Esophagus squamous epithelium (tissue), 5 donors: ENCODE measurements at regions not wholly inside any gene's neighbourhood (a gene's known extent, or its start where the extent isn't known, plus 50 kb on each side); places are given as distances from the start of the nearest gene placed in this dataset.

Experiments
- DNase-seq: peaks from one replicate; lab custom pipeline; 2025; lab: John Stamatoyannopoulos, UW
- H3K27ac ChIP-seq, 4 donors: fragments of 200-600 bp; sonication (generic); one replicate each; pipeline ENCODE4 v1.5.1; 2016 to 2019; ENCODE audit warnings: mild to moderate bottlenecking in 1 of 4
- H3K27me3 ChIP-seq, 4 donors: fragments of 200-600 bp; sonication (generic); 1 replicate in 3 of 4; 2 replicates in 1 of 4; pipeline versions ENCODE4 v1.5.1 to v1.6.0; 2017 to 2021; ENCODE audit warnings: antibody characterized with exemption in 1 of 4
- H3K36me3 ChIP-seq, 3 donors: fragments of 200-600 bp; sonication (generic); one replicate each; pipeline ENCODE4 v1.5.1; 2016 to 2019
- H3K4me1 ChIP-seq, 3 donors: fragments of 200-600 bp; sonication (generic); one replicate each; pipeline ENCODE4 v1.5.1; 2017 to 2019
- H3K4me3 ChIP-seq, 4 donors: fragments of 200-600 bp; sonication (generic); 1 replicate in 3 of 4; 2 replicates in 1 of 4; pipeline ENCODE4 v1.5.1; 2016 to 2019; ENCODE audit warnings: mild to moderate bottlenecking in 2 of 4, moderate library complexity in 1 of 4
- H3K9me3 ChIP-seq, 3 donors: fragments of 200-600 bp; sonication (generic); one replicate each; pipeline ENCODE4 v1.5.1; 2016 to 2019
- POLR2A ChIP-seq, 4 donors: fragments of 450-650 bp; IDR thresholded peaks; one replicate each; pipeline ENCODE4 v1.6.1; 2017; ENCODE audit warnings: antibody characterized with exemption in 4 of 4, mild to moderate bottlenecking in 4 of 4, moderate library complexity in 3 of 4
- WGBS, 2 donors: methylation state at CpG; one replicate each; pipeline ENCODE4 v1.1.5; 2018; 5-methylcytosine and 5-hydroxymethylcytosine counted together
- intact Hi-C: fragments of 100-400 bp; cut with DNase I; formaldehyde crosslinking; loops from one replicate; pipeline ENCODE4 v1.15.0; 2022
- TF ChIP-seq, protein P1 (sequence below), 6 experiments: fragments of 450-650 bp in 4 of 6; fragments of 200-600 bp in 2 of 6; sonication (generic) in 2 of 6; IDR thresholded peaks; one replicate each; pipeline ENCODE4 v1.5.1; 2016 to 2019; ENCODE audit warnings: antibody characterized with exemption in 6 of 6, mild to moderate bottlenecking in 4 of 6, moderate library complexity in 4 of 6
- donor health status: DM: yes; HTN: yes; CAD: no.

DNA sequence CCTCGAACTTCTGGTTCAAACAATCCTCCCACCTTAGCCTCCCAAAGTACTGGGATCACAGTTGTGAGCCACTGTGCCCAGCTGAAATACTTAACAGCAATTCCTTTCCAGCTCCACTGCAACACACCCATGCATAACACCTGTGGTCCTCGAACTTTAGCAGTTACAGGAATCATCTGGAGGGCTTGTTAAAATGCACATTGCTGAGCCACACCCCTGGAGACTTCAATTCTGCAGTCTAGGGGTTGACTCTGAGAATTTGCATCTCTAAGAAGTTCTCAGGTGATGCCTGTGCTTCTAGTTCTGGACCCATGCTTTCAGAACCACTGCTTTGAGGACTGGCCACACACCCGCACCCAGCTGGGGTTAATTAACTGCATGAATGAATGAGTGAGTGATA is 53.1 kb upstream of the UBL3 start:
- intact Hi-C loops, result no loop called here
- 74 to 85% methylated on average over 3 of the region's 3 CpGs for WGBS, 2 donors
- DNase-seq, result no peak

DNA sequence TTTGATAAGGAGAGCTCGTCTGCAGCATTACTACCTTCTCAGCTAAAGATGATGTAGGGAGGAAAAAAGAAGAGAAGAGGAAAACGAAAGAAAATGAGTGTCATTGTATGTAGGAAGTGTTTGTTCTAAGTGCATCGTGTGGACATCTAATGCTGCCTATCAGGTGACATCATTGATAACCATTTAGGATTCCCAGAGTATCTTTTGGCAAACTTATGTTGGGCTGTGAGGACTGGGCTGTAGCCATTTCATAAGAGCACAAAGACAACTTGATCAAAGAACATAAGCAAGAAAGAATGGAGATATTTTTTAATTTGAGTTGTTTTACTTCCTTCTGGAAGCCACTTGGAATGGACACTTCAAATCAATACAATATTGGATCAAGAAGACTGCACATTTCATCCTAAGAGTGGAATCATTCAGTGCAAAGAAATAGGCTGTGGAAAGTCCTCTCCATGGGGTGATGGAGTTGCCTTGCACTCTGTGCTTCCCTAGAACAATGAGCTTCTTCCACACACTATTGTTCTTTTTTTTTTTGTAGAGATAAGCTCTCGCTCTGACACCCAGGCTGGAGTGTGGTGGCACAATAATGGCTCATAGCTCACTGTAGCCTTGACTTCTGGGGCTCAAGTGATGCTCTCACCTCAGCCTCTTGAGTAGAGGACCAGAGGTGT is 52.4 kb upstream of the UBL3 start:
- WGBS, 2 donors, result 46% methylated on average over 4 of the region's 4 CpGs

More for the DNA sequence above, 53.1 kb upstream of the UBL3 start:
- Histone ChIP-seq H3K9me3 (no peaks in the 10 kb centered on the region), H3K27me3 (peaks cover 0 to 10% (median 0%) of the 10 kb centered on the region in 4 donors), H3K4me3 (no peak overlapping the region), H3K27ac (no peak overlapping the region), H3K36me3 (no peaks in the 10 kb centered on the region), H3K4me1 (peaks cover 0 to 20% (median 4%) of the 10 kb centered on the region in 3 donors)
- TF ChIP-seq, protein P1, sequence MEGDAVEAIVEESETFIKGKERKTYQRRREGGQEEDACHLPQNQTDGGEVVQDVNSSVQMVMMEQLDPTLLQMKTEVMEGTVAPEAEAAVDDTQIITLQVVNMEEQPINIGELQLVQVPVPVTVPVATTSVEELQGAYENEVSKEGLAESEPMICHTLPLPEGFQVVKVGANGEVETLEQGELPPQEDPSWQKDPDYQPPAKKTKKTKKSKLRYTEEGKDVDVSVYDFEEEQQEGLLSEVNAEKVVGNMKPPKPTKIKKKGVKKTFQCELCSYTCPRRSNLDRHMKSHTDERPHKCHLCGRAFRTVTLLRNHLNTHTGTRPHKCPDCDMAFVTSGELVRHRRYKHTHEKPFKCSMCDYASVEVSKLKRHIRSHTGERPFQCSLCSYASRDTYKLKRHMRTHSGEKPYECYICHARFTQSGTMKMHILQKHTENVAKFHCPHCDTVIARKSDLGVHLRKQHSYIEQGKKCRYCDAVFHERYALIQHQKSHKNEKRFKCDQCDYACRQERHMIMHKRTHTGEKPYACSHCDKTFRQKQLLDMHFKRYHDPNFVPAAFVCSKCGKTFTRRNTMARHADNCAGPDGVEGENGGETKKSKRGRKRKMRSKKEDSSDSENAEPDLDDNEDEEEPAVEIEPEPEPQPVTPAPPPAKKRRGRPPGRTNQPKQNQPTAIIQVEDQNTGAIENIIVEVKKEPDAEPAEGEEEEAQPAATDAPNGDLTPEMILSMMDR (IDR thresholded peaks at IDR 0.05), result no peak
- TF ChIP-seq POLR2A (IDR thresholded peaks at IDR 0.05), result no peak

DNA sequence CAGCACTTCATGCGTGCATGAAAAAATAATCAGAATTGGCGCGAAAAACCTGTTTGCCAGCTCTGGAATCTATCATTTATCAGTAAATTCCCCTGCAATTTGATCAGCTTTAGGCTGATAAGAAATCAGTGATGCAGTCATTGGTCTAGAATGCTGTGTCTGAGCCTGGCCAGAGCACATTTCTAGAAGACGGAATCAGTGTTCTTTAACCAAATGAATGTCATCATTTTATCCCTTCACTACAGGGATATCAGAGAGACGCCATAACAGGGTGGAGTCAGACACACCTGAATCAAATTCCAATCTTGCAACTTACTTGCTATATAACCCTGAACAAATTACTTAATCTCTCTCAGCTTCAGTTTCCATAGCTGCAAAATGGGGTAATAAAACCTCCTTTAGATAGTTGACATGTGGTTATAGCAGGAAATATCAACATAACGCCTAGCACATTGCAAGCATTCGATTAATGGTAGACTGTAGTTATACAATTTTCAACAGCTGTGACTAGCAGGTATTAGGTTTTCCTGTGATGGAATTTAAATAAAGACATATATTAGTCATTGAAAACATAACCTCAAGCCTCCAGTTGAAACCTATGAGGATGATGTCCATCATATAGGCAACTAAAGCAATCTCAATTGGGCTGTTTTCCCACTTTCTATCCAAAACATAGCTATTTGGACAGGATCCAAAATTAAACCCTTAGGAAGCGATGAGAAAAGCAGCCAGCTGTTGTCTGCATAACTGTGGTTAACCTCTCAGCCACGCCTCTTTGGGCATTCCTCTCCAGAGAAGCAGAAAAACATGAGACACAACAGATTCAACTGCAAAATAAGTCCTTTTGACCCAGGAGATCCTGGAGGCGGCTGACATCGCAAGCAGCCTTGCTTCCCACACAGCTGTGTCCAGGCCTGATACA is 51.6 kb upstream of the UBL3 start:
- Histone ChIP-seq H3K9me3 (no peaks in the 10 kb centered on the region), H3K36me3 (no peaks in the 10 kb centered on the region), H3K4me1 (peaks cover 0 to 20% (median 4%) of the 10 kb centered on the region in 3 donors), H3K27ac (no peak overlapping the region), H3K4me3 (no peak overlapping the region), H3K27me3 (peaks cover 0 to 10% (median 0%) of the 10 kb centered on the region in 4 donors)
- no peak for TF ChIP-seq POLR2A (IDR thresholded peaks at IDR 0.05)
- TF ChIP-seq, protein P1 (IDR thresholded peaks at IDR 0.05), result no peak
- intact Hi-C loops, result no loop called here
- WGBS, 2 donors, result 46 to 49% methylated on average over 11 of the region's 11 CpGs
- no peak for DNase-seq

More for the DNA sequence above, 52.4 kb upstream of the UBL3 start:
- intact Hi-C loops, result no loop called here
- Histone ChIP-seq H3K4me3 (no peak overlapping the region), H3K27me3 (peaks cover 0 to 10% (median 0%) of the 10 kb centered on the region in 4 donors), H3K36me3 (no peaks in the 10 kb centered on the region), H3K27ac (no peak overlapping the region), H3K9me3 (no peaks in the 10 kb centered on the region), H3K4me1 (peaks cover 0 to 20% (median 4%) of the 10 kb centered on the region in 3 donors)
- DNase-seq, result no peak
- TF ChIP-seq POLR2A (IDR thresholded peaks at IDR 0.05), result no peak
- TF ChIP-seq, protein P1 (IDR thresholded peaks at IDR 0.05), result no peak
